Endometrium (tissue), 2 donors: ENCODE measurements at regions not wholly inside any gene's neighbourhood (a gene's known extent, or its start where the extent isn't known, plus 50 kb on each side); places are given as distances from the start of the nearest gene placed in this dataset.
"Not testable (repeated sequence)": the region's sequence is repeated elsewhere in the genome, so short reads cannot be mapped to it uniquely, and the experiment has no call there.

Source experiments
- FAIRE-seq: peaks from 2 replicates; lab custom pipeline; 2012; peaks lifted over from hg19 to GRCh38; lab: Jason Lieb, UNC
- donor health status: control.
- donor health status: control.

GRCh38 chr1:232443372-232443771 is 186.6 kb downstream of the SIPA1L2 start:
- FAIRE-seq: no peak

- no peak for FAIRE-seq
These were observed 188.9 kb downstream of the SIPA1L2 start for GRCh38 chr1:232441036-232441411.

GRCh38 chr1:232440325-232441035 is 189.5 kb downstream of the SIPA1L2 start:
- FAIRE-seq: no peak

GRCh38 chr1:232439011-232439410 is 190.9 kb downstream of the SIPA1L2 start:
- no peak for FAIRE-seq

- FAIRE-seq: no peak
These were observed 191.5 kb downstream of the SIPA1L2 start for GRCh38 chr1:232438476-232438875.

- FAIRE-seq: no peak
These were observed 192.4 kb downstream of the SIPA1L2 start for GRCh38 chr1:232437510-232437909.

- no peak for FAIRE-seq
These were observed 194.2 kb downstream of the SIPA1L2 start for GRCh38 chr1:232435729-232436128.

GRCh38 chr1:232432313-232432712 is 197.6 kb downstream of the SIPA1L2 start:
- FAIRE-seq: no peak

GRCh38 chr1:232431748-232432147 is 198.2 kb downstream of the SIPA1L2 start:
- no peak for FAIRE-seq

GRCh38 chr1:232431326-232431725 is 198.6 kb downstream of the SIPA1L2 start:
- FAIRE-seq: no peak

- FAIRE-seq: no peak
These were observed 199.5 kb downstream of the SIPA1L2 start for GRCh38 chr1:232430467-232430866.

- no peak for FAIRE-seq
These were observed 201.0 kb downstream of the SIPA1L2 start for GRCh38 chr1:232428786-232429530.

GRCh38 chr1:232428036-232428645 is 201.8 kb downstream of the SIPA1L2 start:
- no peak for FAIRE-seq

- FAIRE-seq: no peak
These were observed 203.1 kb downstream of the SIPA1L2 start for GRCh38 chr1:232426801-232427200.

- FAIRE-seq: no peak
These were observed 204.5 kb downstream of the SIPA1L2 start for GRCh38 chr1:232425421-232425820.

GRCh38 chr1:232423591-232423990 is 206.3 kb downstream of the SIPA1L2 start:
- no peak for FAIRE-seq

- FAIRE-seq: no peak
These were observed 207.0 kb downstream of the SIPA1L2 start for GRCh38 chr1:232422898-232423297.

GRCh38 chr1:232422098-232422497 is 207.8 kb downstream of the SIPA1L2 start:
- FAIRE-seq: no peak

- FAIRE-seq: no peak
These were observed 208.7 kb downstream of the SIPA1L2 start for GRCh38 chr1:232421143-232421796.

- no peak for FAIRE-seq
These were observed 212.2 kb downstream of the SIPA1L2 start for GRCh38 chr1:232417636-232418248.

- no peak for FAIRE-seq
These were observed 213.8 kb downstream of the SIPA1L2 start for GRCh38 chr1:232416026-232416568.

GRCh38 chr1:232415481-232415880 is 214.5 kb downstream of the SIPA1L2 start:
- FAIRE-seq: not testable (repeated sequence)
